Activated CD4-positive, alpha-beta T cell treated with anti-CD3 and anti-CD28 coated beads, Interleukin-2, Interleukin-4, amounts not matched to agents 100 ng/mL and 50 ng/mL, durations not matched to agents 16 hours and 8 hours (primary cell): ENCODE measurements at regions not wholly inside any gene's neighbourhood (a gene's known extent, or its start where the extent isn't known, plus 50 kb on each side); places are given as distances from the start of the nearest gene placed in this dataset.
A peak's percentile ranks its signal among the peaks of the same experiment; 100 is the strongest.

ENCODE experiments used
- DNase-seq: peaks from one replicate; pipeline ENCODE4 v3.0.0-alpha.2; 2020; ENCODE audit warnings: low spot score

GRCh38 chr2:9156483-9156882, 50.1 kb upstream of the ASAP2 start:
- DNase-seq: no peak

- no peak for DNase-seq
Observed at GRCh38 chr2:9154061-9154460, 52.6 kb upstream of the ASAP2 start.

- DNase-seq: no peak
Observed at GRCh38 chr2:9153643-9153980, 53.0 kb upstream of the ASAP2 start.

- DNase-seq: no peak
Observed at GRCh38 chr2:9152975-9153642, 53.5 kb upstream of the ASAP2 start.

GRCh38 chr2:9150906-9151305, 55.7 kb upstream of the ASAP2 start:
- DNase-seq: no peak

- DNase-seq: no peak
Observed at GRCh38 chr2:9150568-9150900, 56.1 kb upstream of the ASAP2 start.

- no peak for DNase-seq
Observed at GRCh38 chr2:9149726-9150567, 56.7 kb upstream of the ASAP2 start.

- no peak for DNase-seq
Observed at GRCh38 chr2:9149388-9149660, 57.3 kb upstream of the ASAP2 start.

- no peak for DNase-seq
Observed at GRCh38 chr2:9146646-9147045, 60.0 kb upstream of the ASAP2 start.

GRCh38 chr2:9145752-9146430, 60.7 kb upstream of the ASAP2 start:
- DNase-seq: no peak

GRCh38 chr2:9145109-9145751, 61.4 kb upstream of the ASAP2 start:
- no peak for DNase-seq

- DNase-seq: no peak
Observed at GRCh38 chr2:9144617-9145016, 62.0 kb upstream of the ASAP2 start.

- no peak for DNase-seq
Observed at GRCh38 chr2:9144046-9144445, 62.6 kb upstream of the ASAP2 start.

GRCh38 chr2:9143264-9143815, 63.3 kb upstream of the ASAP2 start:
- DNase-seq: no peak

- peak; percentile 78 for DNase-seq
Observed at GRCh38 chr2:9142551-9143263, 63.9 kb upstream of the ASAP2 start.

GRCh38 chr2:9141706-9142460, 64.7 kb upstream of the ASAP2 start:
- DNase-seq: no peak

GRCh38 chr2:9141091-9141667, 65.4 kb upstream of the ASAP2 start:
- DNase-seq: no peak

GRCh38 chr2:9140645-9141044, 66.0 kb upstream of the ASAP2 start:
- no peak for DNase-seq

GRCh38 chr2:9139491-9140443, 66.8 kb upstream of the ASAP2 start:
- DNase-seq: peak; percentile 62
